Activated naive CD4-positive, alpha-beta T cell treated with Interleukin-2 at 50 U/mL for 16 hours (primary cell): ENCODE measurements at regions not wholly inside any gene's neighbourhood (a gene's known extent, or its start where the extent isn't known, plus 50 kb on each side); places are given as distances from the start of the nearest gene placed in this dataset.

Experiments used
- DNase-seq: peaks from one replicate; pipeline ENCODE4 v3.0.0-alpha.2; 2020

DNA sequence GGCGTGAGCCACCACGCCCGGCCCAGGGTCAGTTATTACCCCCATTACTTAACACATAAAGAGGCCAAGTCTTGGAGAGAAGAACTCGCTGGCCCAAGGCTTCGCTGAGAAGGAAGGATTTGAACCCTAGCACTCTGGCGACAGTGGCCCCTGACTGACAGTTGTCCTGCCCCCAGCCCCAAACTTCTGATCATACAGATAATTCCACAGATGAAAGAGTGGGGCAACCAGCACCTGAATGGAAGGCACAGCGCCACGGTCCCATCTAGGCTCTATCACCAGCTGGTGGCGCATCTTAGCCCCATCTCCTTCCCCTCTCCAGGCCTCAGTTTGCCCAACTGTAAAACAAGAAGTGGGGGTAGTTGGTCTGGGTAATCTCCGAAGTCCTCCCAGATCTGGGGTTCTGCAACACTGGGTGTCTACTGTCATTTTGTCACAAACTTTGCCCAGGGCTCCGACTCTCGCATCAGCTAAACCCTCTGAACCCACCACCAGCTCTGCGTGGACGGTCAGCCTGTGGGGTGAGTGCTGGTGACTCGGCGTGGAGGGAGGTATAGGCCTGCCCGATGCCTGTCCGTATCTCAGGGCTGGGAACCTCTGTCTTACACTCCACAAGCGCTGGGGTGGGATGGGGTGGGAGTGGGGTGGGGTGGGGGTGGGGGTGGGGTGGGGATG lies 209.3 kb downstream of the C9orf50 start:
- DNase-seq, result no peak

DNA sequence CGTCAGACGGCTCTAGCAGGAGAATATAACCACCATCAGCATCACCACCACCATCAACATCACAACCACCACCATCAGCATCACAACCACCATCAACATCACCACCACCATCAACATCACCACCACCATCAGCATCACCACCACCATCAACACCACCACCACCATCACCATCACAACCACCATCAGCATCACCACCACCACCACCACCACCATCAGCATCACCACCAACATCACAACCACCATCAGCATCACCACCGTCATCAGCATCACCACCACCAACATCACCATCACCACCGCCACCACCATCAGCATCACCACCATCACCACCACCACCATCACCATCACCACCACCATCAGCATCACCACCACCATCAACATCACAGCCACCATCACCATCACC lies 210.7 kb downstream of the C9orf50 start:
- no peak for DNase-seq

DNA sequence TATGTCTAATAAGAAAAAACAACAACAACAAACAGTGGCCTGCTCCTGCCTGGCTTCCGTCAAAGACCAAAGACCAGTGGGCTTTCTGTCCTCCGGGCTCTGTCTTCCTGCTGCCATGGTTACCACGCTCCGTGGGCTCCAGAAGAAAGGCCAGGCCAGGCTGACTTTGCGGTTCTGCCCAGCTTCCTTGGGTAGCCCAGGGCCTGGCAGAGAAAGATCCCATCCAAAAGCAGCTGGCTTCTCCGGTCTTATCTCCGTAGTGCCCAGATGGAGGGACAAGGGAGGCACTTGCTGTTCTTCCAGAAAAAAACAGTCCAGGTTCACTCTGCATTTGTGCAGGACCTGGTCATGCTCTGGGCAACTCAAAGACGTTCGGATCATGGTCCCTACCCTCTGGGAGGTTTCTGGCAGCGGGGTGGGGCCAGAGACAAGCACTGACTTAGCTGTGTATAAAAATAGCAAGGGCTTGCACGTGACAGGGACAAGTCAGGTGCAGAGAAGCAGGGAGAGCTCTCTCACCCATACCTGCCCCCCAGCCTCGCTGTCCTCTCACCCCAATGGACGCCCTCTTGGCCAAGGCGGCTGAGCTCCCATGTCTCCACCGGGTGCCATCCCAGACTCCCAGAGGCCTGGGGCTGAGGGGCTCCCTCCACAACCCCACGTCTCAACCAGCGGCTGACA lies 212.2 kb downstream of the C9orf50 start:
- no peak for DNase-seq

DNA sequence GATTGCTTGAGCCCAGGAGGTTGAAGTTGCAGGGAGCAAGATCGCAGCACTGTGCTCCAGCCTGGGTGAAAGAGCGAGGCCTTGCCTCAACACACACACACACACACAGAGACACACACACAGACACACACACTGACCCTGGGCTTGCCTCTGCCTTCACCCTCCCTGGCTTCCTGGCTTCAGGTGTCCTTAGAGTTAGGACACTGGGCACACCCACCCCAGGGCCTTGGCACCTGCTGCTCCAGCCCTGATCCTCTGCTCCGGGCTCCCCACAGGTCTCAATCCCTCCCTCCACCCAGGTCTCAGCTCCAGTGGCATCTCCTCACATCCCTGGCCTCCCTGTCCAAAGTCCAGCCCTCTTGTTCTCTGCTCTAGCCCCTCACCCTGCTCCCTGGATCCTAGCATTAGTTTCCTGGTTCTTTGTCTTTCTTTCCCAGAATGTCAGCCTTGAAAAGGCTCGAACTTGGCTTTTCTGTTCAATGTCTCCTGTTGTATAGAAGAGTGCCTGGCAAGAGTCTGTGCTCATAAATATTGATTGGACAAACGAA lies 212.9 kb downstream of the C9orf50 start:
- no peak for DNase-seq

DNA sequence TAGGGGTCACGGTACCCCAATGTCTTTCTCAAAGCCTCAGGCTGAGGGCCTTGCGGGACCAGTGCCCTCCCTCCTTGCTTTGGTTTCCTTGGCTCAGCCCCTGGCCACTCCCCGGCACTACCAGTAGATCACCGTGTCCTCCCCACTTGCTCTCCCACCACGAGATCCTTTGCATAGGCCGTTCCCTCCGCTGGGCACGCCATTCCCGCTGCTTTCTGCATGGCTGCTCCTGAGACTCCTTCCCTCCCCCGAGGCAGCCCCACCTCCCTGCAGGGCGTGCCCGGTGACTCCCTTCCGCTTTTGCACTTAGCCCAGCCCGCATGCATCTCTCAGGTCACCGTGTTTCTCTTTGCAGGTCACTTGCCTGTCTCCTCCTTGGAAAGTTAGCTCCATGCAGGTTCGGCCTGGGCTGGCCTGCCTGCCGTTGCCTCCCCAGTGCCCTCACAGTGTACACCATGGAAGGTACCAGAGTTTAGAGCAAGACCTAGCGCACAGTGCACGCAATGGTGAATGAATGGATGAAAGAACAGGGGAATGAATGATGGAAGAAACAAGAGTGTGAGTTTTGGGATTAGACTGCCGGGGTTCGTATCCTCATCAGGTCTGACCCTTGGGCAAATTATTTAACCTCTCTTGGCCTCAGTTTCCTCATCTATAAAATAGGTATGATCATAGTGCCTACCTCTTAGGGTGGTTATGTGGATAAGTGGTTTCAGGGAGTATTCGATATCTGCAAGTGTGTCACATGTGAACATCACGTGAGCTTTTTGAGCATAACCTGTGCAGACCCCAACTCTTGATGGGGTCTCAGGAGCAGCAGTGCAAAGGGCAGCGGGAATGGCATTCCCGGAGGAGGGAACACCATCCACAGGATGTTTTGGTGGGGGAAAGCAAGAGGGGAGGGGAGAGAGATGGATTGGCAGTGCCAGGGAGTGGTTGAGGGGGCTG lies 214.3 kb downstream of the C9orf50 start:
- no peak for DNase-seq

DNA sequence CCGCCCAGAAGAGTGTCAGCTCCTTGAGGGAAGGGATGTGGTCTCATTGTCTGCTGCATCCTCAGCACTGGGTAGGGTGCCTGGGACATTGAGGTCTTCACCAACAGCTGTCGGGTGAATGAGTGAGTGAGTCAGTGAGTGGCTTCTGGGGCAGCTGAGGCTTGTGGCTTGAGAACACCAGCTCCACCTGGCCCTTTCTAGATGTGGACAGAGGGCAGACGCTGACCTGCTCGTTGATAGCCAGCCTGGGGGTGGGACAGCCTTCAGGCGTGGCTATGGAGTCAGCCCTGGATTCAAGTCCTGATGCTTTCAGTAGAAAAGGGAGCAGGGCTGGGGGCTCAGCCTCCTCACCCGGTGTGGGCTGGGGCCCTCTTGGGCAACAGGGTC lies 215.1 kb downstream of the C9orf50 start:
- no peak for DNase-seq

DNA sequence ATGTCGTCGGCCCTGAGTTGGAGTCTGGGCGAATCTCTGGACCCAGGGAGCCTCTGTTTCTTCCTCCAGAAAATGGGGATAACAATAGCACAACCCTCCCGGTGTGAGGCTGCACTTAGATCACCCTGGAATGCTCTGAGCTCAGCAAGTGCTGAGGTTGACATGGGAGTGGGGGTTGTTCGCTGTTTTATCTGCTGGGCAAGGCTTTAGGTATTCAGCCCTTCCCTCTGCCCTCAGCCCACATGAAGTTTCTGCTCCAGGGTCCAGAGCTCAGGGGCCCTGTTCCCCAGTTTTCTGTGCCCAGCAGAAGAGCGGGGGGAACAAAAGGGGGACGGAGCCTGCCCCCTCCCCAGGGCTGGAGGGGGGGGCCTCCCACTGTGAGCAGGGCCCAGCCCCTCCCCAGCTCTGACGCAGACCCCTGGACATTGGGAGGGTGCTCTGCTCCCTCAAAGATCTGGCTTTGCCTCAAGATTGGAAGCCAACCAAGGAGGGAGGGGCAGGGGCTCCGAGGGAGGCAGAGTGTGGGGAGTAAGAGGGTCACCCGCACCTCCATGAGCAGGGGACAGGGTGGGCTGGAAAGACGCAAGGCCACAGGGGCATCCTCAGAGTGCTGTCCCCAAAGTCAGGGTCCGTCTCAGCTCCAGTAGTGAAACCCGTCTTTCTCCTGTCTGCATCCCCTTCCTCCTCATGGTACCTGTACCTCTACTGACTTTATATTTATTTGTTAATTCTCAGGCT lies 215.6 kb downstream of the C9orf50 start:
- DNase-seq, result no peak

DNA sequence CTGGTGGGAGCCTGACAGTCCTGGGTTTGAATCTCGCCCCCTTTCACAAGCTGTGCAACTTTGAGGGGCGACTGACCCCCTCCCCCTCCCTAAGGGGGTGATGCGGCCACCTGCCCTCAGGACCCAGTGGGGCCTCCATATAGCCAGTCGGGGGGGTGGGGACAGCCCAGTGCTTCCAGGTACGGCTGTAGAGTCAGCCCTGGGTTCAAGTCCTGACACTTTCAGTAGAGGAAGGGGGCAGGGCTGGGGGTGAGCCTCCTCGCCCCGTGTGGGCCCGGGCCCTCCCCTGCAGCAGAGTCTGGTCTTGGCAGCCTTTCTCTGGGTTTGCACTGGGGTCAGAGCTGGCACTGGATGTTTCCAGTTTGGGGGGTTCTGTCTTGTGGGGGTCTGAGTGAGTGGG lies 216.3 kb downstream of the C9orf50 start:
- DNase-seq, result no peak

DNA sequence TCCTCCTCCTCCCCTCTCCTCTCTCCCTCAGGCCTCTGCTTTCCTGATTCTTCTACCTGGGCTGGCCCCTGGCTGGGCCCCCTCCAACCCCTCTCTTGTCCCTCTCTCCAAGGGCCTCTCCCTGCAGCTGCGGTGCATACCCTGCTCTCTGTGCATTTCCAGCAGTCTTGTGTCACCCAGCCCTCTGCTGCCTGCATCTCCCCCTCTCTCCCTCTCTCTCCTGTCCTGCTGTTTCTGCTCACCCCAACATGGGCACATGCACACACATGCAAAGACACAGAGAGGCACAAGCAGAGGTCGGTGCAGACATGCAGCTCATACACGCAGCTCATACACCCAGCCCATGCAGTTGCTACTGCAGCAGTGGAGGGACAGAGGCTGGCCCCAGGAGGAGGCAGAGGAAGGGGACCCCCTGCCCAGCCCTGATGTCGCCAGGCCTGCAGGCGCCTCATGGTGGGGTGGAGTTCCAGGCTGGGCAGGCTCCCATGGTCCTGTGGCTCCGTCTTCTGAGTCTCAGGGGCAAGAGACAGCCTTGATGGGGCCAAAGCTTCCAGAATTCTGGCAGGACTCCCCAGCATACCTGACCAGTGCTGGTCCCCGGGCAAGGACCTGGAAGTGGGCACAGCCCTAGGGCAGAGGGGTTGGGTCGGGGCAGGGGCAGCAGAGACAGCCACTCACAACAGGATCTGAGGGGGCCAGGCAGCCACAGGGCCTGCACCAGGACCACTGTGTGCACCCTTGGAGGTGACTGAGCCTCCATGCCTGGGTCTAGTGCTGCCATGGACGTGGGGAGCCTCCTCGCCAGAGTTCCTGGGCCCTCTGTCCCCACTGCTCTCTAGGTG lies 216.9 kb downstream of the C9orf50 start:
- DNase-seq, result no peak

DNA sequence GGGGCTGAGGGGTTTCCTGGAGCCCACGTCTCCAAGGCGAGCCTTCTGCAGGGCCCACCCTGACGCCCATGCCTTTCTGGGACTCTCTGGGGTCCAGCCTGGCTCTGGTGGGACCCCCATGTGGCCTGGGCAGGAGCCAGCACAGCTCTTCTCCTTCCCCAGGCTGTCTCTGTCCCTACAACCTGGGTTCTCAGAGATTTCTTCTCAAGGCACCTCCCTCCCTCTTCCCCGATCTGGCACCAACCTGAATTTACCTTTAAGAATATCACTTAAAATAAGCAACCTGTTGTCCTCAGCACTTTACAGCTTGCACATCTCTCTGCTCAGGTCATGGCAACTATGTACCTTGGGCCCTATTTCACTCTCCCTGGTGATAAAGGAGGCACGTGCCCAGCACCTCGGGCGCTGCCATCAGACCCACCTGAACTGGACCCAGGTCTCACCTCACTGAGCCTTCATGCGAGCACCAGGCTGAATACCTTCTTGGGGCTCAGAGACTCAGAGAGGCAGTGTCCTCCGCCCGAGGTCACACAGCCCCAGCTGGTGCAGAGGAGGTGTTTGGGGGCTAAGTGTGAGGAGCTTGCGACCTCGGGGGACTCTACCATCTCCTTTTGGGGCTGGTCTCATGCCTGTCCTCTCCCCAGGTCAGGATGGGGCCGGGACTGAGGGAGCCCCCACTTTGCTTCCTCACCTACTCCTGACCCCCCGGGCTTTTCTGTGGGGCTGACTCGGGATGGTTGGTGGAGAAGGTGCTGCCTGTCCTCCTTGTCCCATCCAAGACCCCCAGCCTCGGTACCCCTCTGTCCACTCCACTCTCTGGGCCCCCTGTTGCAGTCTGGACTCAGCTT lies 217.7 kb downstream of the C9orf50 start:
- no peak for DNase-seq

DNA sequence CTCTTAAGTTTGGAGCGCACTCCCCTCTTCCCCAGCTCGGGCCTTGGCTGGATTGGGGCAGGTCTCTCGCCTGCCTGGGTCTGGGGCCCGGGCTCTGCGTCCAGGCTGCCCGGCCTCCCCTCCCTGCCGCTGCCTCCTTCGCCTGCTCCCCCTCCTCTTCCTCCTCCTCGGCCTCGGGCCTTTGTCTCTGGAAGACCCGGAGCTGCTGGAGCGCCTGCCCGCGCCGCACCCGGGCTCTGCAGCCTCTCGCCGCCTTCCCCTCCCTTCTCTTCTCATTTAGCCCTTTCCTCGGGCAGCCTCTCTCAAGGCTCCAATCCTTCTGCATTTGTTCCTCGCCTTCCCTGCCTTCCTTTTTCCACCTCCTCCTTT lies 218.5 kb downstream of the C9orf50 start:
- no peak for DNase-seq

DNA sequence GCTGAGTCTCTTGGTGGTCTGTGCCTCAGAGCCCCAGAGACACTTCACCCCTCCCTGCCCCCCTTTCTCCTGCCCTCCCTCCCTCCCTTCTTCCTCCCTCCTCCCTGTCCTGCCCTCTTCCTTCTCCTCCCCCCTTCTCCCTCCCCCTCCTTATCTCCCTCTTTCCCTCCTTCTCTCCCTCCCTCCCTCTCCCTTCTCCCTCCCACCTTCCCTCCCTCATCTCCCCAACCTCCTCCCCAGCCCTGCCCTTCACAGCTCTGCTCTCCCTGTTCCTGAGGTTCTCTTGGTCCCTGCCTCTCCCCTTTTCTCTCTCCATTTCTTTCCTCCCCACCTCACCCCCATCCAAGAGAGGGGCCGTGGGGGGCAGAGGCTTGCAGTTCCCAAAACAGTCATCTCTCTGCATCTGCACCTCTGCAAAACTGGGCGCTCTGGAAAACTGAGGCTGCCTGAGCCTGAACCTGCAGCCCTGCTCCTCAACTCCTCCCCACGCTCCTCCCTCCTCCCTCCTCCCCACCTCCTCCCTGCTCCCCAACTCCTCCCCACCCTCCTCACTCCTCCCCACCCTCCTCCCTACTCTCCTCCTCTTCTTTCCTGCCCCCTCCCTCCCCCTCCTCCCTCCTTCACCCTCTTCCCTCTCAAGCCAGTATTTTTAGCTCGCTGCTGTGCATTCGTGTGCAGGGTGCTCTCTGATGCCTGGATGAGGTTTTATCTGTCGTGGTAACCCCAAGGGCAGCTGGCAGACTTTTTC lies 219.1 kb downstream of the C9orf50 start:
- DNase-seq, result no peak

DNA sequence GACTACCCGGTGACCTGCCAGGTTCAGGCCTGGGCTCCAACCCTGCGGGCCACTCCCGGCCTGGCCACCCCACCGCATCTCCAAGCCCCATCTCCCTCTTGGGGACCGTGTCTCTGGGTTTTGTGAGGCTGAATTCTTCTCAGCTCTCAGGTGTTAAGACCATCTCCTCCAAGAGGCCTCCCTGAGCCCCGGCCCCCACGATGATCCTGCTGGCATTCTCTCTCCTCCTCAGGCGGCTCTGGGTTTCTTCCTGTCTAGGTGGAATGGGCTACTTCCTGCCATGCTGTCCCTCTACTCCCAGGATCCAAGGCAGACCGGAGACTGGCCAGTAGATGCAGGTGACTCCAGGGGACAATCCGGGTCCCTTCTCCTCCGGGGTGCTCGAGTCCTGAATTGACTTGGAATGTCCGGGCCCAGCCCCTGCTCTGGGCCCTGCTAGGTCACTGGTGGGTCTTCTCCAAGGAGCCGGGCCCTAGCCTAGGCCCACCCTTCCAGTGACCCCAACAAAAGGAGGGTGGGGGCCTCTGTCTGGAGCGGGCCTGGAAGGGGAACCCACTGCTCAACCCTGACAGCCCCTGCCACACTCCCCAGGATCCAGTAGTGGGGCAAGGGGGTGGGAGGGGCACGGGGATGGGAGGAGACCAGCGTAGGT lies 219.8 kb downstream of the C9orf50 start:
- no peak for DNase-seq

DNA sequence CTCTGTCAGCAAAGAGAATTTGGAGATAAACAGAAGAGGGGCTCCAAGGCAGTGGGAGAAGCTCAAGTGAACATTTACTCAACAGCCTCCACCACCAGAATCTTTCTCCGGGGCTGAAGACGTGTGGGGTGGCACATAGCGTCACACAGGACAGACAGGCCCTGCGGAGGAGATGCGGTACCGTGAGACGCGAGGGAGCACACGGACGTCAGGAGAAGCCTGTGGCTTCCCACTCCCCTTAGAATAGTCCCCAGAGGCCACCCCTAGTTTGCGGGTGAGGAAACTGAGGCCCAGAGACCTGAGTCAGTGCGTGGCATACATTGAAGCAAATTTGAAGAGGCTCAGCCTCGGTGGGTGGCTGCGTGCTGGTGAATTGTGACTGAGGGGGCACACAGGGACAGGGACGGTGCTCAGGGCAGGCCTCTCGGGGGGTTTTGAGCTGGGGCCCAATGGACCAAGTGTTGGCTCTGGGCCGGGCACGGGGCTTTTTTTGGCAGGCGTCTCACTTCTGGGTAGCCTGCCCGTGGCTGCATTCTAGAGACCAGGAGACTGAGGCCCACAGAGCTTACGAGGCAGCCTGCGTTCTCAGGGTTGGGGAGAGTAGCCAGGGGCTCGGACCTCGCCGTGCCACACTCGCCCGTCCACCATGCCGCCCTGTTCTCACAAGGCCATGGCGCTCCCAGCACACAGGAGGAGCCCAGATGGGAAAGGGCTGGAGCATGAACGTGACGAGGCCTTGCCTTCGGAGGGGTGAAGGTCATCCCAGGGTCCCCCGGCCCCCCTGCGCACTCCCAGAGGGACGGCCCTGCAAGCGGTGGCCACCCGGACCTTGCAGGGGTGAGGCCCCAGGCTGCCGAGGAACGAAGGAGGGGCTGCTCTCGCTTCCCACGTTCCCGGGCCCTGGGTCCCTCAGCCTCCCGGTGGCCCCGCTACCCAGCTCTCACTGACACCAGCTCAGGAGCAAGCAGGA lies 220.6 kb downstream of the C9orf50 start:
- DNase-seq, result no peak

DNA sequence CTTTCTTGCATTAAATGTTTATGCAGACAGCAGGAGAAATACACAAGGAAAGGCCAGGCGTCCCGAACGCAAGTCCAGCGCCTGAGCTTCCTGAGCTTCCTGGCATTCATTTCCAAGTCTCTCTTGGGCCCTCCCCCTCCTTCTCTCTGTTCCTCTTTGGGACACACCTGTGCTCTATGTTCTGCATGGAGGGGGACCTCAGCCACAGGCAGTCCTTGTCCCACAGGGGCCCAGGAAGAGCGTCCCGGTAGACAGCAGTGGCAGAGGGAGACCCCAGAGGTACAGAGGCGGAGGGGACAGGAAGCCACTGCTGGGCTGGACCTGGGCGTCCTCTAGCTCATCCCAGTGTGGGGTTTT lies 221.3 kb downstream of the C9orf50 start:
- no peak for DNase-seq

DNA sequence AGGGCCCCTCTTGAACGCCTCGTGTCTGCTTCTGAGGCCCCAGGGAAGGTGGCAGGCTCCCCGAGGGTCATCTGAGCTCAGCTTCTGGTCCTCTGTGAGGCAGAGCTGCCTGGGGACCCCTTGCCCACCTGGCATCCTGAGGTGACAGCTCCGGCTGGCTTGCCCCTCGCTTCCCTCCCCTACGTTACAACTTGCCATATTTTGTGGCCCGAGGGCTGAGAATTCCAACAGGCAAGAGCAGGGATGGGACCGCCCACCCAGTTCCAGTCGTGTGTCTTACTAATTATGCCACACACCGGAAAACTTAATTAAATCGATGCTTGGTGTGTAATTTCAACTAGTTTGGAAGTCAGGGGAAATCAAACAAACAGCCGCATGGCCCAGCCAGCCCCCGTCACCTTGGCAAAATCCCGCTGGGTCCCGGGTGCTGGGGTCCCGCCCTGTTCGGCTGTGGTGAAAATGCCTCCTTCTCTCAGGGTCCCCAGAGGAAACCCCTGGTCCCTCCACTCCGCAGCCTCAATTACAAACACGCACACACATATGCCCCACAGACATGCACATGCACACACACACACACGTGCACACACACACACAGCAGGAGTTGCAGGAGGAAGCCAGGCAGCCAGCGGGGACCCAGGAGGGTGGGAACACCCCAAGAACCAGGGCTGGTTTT lies 221.0 kb upstream of the IER5L start:
- DNase-seq, result no peak

DNA sequence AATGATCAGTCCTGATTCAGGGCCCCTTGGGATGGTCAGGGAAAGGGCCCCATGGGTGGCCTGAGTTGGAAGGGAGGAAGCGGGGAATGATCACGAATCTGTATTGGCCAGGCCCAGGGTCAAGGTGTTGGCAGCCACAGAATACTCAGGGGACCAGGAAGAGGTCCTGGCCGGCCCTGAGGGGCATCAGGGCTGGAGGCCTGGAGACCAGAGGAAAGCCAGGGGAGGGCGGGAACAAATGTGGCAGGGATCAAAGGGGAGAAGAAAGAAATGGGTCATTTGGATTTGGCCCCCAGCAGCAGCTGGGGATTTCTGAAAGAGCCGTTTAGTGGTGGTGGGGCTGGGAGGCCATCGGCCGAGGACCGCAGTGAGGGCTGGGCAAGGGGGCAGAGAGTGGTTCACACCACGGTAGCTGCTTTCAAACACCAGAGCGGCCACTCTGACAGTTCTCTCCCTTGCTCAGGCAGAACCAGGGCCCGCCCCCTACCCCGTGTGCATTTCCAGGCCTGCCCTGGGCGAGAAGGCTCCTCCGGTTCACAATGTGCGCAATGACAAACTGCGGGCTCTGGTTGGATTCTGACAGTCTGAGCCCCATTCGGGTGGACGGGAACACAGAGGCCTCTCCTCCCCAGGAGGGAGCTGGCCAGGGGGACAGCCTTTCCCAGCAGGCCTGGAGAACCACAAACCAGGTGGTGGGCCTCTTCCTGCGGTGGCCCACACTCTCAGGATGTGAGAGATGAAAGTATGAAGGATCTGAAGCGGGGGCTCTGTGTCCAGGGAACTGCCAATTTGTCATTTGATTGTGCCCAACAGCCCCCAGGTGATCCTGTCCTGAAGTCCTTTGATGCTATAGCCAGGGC lies 220.3 kb upstream of the IER5L start:
- DNase-seq, result no peak
